IMR-90 (cell line): ENCODE measurements at regions not wholly inside any gene's neighbourhood (a gene's known extent, or its start where the extent isn't known, plus 50 kb on each side); places are given as distances from the start of the nearest gene placed in this dataset.

Source experiments
- ATAC-seq: fragments of 200-7000 bp; cut with Tn5 transposase; 2 replicates; pipeline ENCODE4 v1.9.1; 2020; ENCODE audit warnings: low read depth, mild to moderate bottlenecking, moderate library complexity
- BruUV-seq: library from RNA; stranded (reverse); fragments of 400-500 nt; replicated peaks from 2 replicates; lab custom pipeline; 2021; lab: Mats Ljungman, UMichigan
- CTCF ChIA-PET: fragments of 300-600 bp; formaldehyde crosslinking; extraction: SDS; loops from one replicate; lab custom pipeline; 2021; ENCODE audit warnings: antibody characterized with exemption; lab: Yijun Ruan, JAX
- POLR2A ChIA-PET: fragments of 300-600 bp; sonication (Branson Sonifier 250); formaldehyde crosslinking; loops from one replicate; lab custom pipeline; 2022; ENCODE audit warnings: antibody characterized with exemption; ENCODE audit not compliant: unreplicated experiment; lab: Charles Lee
- DNase-seq: peaks from one replicate; pipeline ENCODE4 v3.0.0; 2013
- H2AFZ ChIP-seq: replicated peaks from 2 replicates; pipeline ENCODE3; 2013; ENCODE audit warnings: low read length, mild to moderate bottlenecking; ENCODE audit not compliant: poor library complexity
- H2AK5ac ChIP-seq: 2 replicates; pipeline ENCODE4 v1.6.1; 2013; ENCODE audit warnings: low read depth, low read length, inconsistent platforms
- H2AK9ac ChIP-seq: replicated peaks from 2 replicates; pipeline ENCODE3; 2013; ENCODE audit warnings: mild to moderate bottlenecking, low read depth, low read length, moderate library complexity; ENCODE audit not compliant: poor library complexity
- H2BK120ac ChIP-seq: 2 replicates; pipeline ENCODE4 v1.6.1; 2013; ENCODE audit warnings: low read depth, low read length, inconsistent platforms
- H2BK15ac ChIP-seq: 3 replicates; pipeline ENCODE4 v1.6.1; 2013; ENCODE audit warnings: low read depth, low read length, inconsistent platforms
- H2BK20ac ChIP-seq: 2 replicates; pipeline ENCODE4 v1.6.1; 2013; ENCODE audit warnings: low read depth, mild to moderate bottlenecking, inconsistent platforms, low read length, moderate library complexity
- H2BK5ac ChIP-seq: 2 replicates; pipeline ENCODE4 v1.6.1; 2013; ENCODE audit warnings: mild to moderate bottlenecking, low read depth, low read length, inconsistent platforms; ENCODE audit not compliant: poor library complexity, severe bottlenecking
- H3K14ac ChIP-seq: replicated peaks from 2 replicates; pipeline ENCODE4 v1.6.1; 2013; ENCODE audit warnings: low read depth, low read length, inconsistent platforms
- H3K18ac ChIP-seq: 2 replicates; pipeline ENCODE4 v1.6.1; 2013; ENCODE audit warnings: low read depth, low read length, control low read depth
- H3K23ac ChIP-seq: 2 replicates; pipeline ENCODE4 v1.6.1; 2013; ENCODE audit warnings: low read depth, low read length, inconsistent platforms
- H3K27ac ChIP-seq: 2 replicates; pipeline ENCODE4 v1.5.1; 2013; ENCODE audit warnings: mild to moderate bottlenecking, control low read depth, low read length; ENCODE audit not compliant: insufficient read depth
- H3K27me3 ChIP-seq: 2 replicates; pipeline ENCODE4 v1.6.1; 2013; ENCODE audit warnings: low read length; ENCODE audit not compliant: control insufficient read depth, insufficient read depth
- H3K36me3 ChIP-seq: 2 replicates; pipeline ENCODE4 v1.6.1; 2013; ENCODE audit warnings: low read length, mixed read lengths; ENCODE audit not compliant: control insufficient read depth, insufficient read depth
- H3K4ac ChIP-seq: 2 replicates; pipeline ENCODE4 v1.6.1; 2013; ENCODE audit warnings: low read depth, low read length, inconsistent platforms
- H3K4me1 ChIP-seq: 2 replicates; pipeline ENCODE4 v1.6.1; 2013; ENCODE audit warnings: low read length, mixed read lengths; ENCODE audit not compliant: control insufficient read depth, insufficient read depth
- H3K4me2 ChIP-seq: 2 replicates; pipeline ENCODE4 v1.6.1; 2013; ENCODE audit warnings: low read depth, mild to moderate bottlenecking, control low read depth, low read length, moderate library complexity
- H3K4me3 ChIP-seq: 2 replicates; pipeline ENCODE4 v1.5.1; 2013; ENCODE audit warnings: low read depth, mild to moderate bottlenecking, control low read depth, low read length, moderate library complexity; ENCODE audit not compliant: insufficient read depth
- H3K56ac ChIP-seq: 2 replicates; pipeline ENCODE4 v1.6.1; 2013; ENCODE audit warnings: low read length, inconsistent platforms; ENCODE audit not compliant: insufficient read depth; ENCODE audit errors: extremely low read depth
- H3K79me1 ChIP-seq, 2 experiments: 2 replicates each; pipeline ENCODE4 v1.6.1; 2013; ENCODE audit warnings: low read length in 2 of 2, inconsistent platforms in 1 of 2, low read depth in 1 of 2
- H3K9ac ChIP-seq: 2 replicates; pipeline ENCODE4 v1.6.1; 2013; ENCODE audit warnings: low read depth, low read length, control low read depth
- H3K9me1 ChIP-seq: 2 replicates; pipeline ENCODE4 v1.6.1; 2013; ENCODE audit warnings: low read length, inconsistent platforms; ENCODE audit not compliant: insufficient read depth
- H3K9me3 ChIP-seq: 2 replicates; pipeline ENCODE4 v1.6.1; 2013; ENCODE audit warnings: low read length; ENCODE audit not compliant: control insufficient read depth, insufficient read depth
- H4K20me1 ChIP-seq: 2 replicates; pipeline ENCODE4 v1.6.1; 2013; ENCODE audit warnings: low read length, inconsistent platforms; ENCODE audit not compliant: insufficient read depth
- H4K5ac ChIP-seq: 2 replicates; pipeline ENCODE4 v1.6.1; 2013; ENCODE audit warnings: mild to moderate bottlenecking, low read depth, low read length, control low read depth
- H4K8ac ChIP-seq, 2 experiments: 2 replicates each; pipeline ENCODE4 v1.6.1; 2013; ENCODE audit warnings: low read depth in 2 of 2, low read length in 2 of 2, control low read depth in 1 of 2, inconsistent platforms in 1 of 2
- H4K91ac ChIP-seq: 2 replicates; pipeline ENCODE4 v1.6.1; 2013; ENCODE audit warnings: low read depth, low read length, inconsistent platforms; ENCODE audit not compliant: insufficient read depth
- BHLHE40 ChIP-seq: fragments of 150-350 bp; IDR thresholded peaks from 2 replicates; pipeline ENCODE4 v1.6.1; 2016; ENCODE audit warnings: mild to moderate bottlenecking, low read depth, low read length
- CEBPB ChIP-seq: IDR thresholded peaks from 2 replicates; pipeline ENCODE4 v1.6.1; 2012; ENCODE audit warnings: low read depth, low read length, improper control_type of control experiment
- CHD1 ChIP-seq: IDR thresholded peaks from 2 replicates; pipeline ENCODE4 v1.6.1; 2012; ENCODE audit warnings: low read depth, low read length, improper control_type of control experiment
- ELK1 ChIP-seq: fragments of 150-350 bp; IDR thresholded peaks from 2 replicates; pipeline ENCODE4 v1.6.1; 2016; ENCODE audit warnings: low read depth, mild to moderate bottlenecking, low read length, moderate library complexity, borderline replicate concordance
- FOS ChIP-seq: fragments of 150-350 bp; IDR thresholded peaks from 2 replicates; pipeline ENCODE4 v1.6.1; 2016; ENCODE audit warnings: low read depth, low read length
- MAFK ChIP-seq: IDR thresholded peaks from 2 replicates; pipeline ENCODE4 v1.6.1; 2012; ENCODE audit warnings: low read depth, low read length, improper control_type of control experiment
- MAZ ChIP-seq: IDR thresholded peaks from 2 replicates; pipeline ENCODE4 v1.6.1; 2012; ENCODE audit warnings: low read depth, mild to moderate bottlenecking, low read length, improper control_type of control experiment, moderate library complexity, borderline replicate concordance
- MXI1 ChIP-seq: IDR thresholded peaks from 2 replicates; pipeline ENCODE4 v1.6.1; 2012; ENCODE audit warnings: low read depth, mild to moderate bottlenecking, low read length, moderate library complexity, borderline replicate concordance
- NFE2L2 ChIP-seq: fragments of 150-350 bp; IDR thresholded peaks from 2 replicates; pipeline ENCODE4 v1.6.1; 2016; ENCODE audit warnings: low read depth, mild to moderate bottlenecking, low read length
- POLR2A ChIP-seq: IDR thresholded peaks from 2 replicates; pipeline ENCODE4 v1.6.1; 2012; ENCODE audit warnings: mild to moderate bottlenecking, low read depth, low read length
- RAD21 ChIP-seq: IDR thresholded peaks from 2 replicates; pipeline ENCODE4 v1.6.1; 2012; ENCODE audit warnings: low read length, improper control_type of control experiment
- RCOR1 ChIP-seq: IDR thresholded peaks from 2 replicates; pipeline ENCODE4 v1.6.1; 2012; ENCODE audit warnings: mild to moderate bottlenecking, low read length, improper control_type of control experiment; ENCODE audit not compliant: insufficient replicate concordance
- RFX5 ChIP-seq: IDR thresholded peaks from 2 replicates; pipeline ENCODE4 v1.8.0; 2012; ENCODE audit warnings: low read depth, mild to moderate bottlenecking, low read length, moderate library complexity
- SMC3 ChIP-seq: fragments of 150-350 bp; IDR thresholded peaks from 2 replicates; pipeline ENCODE4 v1.6.1; 2016; ENCODE audit warnings: low read depth, mild to moderate bottlenecking, antibody characterized with exemption, low read length, moderate library complexity
- WGBS, 2 experiments: methylation state at CpG; one replicate each; pipeline versions ENCODE4 v1.1.5 to v1.1.7; 2013; ENCODE audit warnings: missing lambda C conversion rate in 2 of 2; ENCODE audit not compliant: insufficient read length in 1 of 2; ENCODE audit errors: extremely low coverage in 2 of 2; 5-methylcytosine and 5-hydroxymethylcytosine counted together
- dilution Hi-C: fragments of 300-500 bp; cut with HindIII; formaldehyde crosslinking; loops from one replicate; pipeline ENCODE4 v1.14.3; 2018; ENCODE audit warnings: low sequenced_read_pairs; ENCODE audit not compliant: unreplicated experiment
- in situ Hi-C: fragments of 300-500 bp; cut with MboI; formaldehyde crosslinking; loops from 3 replicates; pipeline ENCODE4 v1.14.3; 2019; ENCODE audit warnings: low sequenced_read_pairs, inconsistent platforms, mixed read lengths
- intact Hi-C: fragments of 100-400 bp; cut with micrococcal nuclease; formaldehyde crosslinking; loops from 2 replicates; pipeline ENCODE4 v1.10.0; 2022
- TF ChIP-seq, protein P1 (sequence below): conservative IDR thresholded peaks from 2 replicates; pipeline ENCODE4 v1.5.1; 2012; ENCODE audit warnings: mild to moderate bottlenecking, low read depth, low read length, improper control_type of control experiment
- TF ChIP-seq, protein P2 (sequence below): fragments of 150-350 bp; IDR thresholded peaks from 2 replicates; pipeline ENCODE4 v1.6.1; 2017; ENCODE audit warnings: mild to moderate bottlenecking, antibody characterized with exemption, low read length, low read depth

GRCh38 chr5:99191206-99191745, 262.5 kb upstream of the CHD1 start:
- Histone ChIP-seq H2BK15ac (no peak overlapping the region), H3K27me3 (no peaks in the 10 kb centered on the region), H4K5ac (no peak overlapping the region), H2AK5ac (no peak overlapping the region), H4K91ac (no peak overlapping the region), H3K4ac (no peak overlapping the region), H2AFZ (no peak overlapping the region), H2BK20ac (no peak overlapping the region), H3K4me2 (no peak overlapping the region), H3K9me3 (no peaks in the 10 kb centered on the region), H3K14ac (no peak overlapping the region), H3K23ac (no peak overlapping the region), H3K27ac (no peak overlapping the region), H3K79me1 (no peaks in the 10 kb centered on the region), H3K4me3 (no peak overlapping the region), H3K9me1 (no peaks in the 10 kb centered on the region), H2BK120ac (no peak overlapping the region), H3K56ac (no peak overlapping the region), H3K36me3 (no peaks in the 10 kb centered on the region), H4K8ac (no peak overlapping the region), H2AK9ac (no peak overlapping the region), H2BK5ac (no peak overlapping the region), H3K4me1 (no peaks in the 10 kb centered on the region), H3K18ac (no peak overlapping the region), H3K9ac (no peak overlapping the region), H4K20me1 (no peaks in the 10 kb centered on the region)
- intact Hi-C loops (no loop called here), in situ Hi-C loops (no loop called here), dilution Hi-C loops (no loop called here)
- ChIA-PET POLR2A (no interaction called here), CTCF (no interaction called here)
- ATAC-seq (no peak), DNase-seq (no peak)
- no TSS peak for BruUV-seq
- WGBS, 2 experiments: no CpG with 5 or more reads among the region's 5 CpGs
- TF ChIP-seq RAD21: no peak
- no peak for TF ChIP-seq MAFK
- TF ChIP-seq FOS: no peak
- TF ChIP-seq CEBPB: no peak
- TF ChIP-seq ELK1: no peak
- TF ChIP-seq, protein P1, sequence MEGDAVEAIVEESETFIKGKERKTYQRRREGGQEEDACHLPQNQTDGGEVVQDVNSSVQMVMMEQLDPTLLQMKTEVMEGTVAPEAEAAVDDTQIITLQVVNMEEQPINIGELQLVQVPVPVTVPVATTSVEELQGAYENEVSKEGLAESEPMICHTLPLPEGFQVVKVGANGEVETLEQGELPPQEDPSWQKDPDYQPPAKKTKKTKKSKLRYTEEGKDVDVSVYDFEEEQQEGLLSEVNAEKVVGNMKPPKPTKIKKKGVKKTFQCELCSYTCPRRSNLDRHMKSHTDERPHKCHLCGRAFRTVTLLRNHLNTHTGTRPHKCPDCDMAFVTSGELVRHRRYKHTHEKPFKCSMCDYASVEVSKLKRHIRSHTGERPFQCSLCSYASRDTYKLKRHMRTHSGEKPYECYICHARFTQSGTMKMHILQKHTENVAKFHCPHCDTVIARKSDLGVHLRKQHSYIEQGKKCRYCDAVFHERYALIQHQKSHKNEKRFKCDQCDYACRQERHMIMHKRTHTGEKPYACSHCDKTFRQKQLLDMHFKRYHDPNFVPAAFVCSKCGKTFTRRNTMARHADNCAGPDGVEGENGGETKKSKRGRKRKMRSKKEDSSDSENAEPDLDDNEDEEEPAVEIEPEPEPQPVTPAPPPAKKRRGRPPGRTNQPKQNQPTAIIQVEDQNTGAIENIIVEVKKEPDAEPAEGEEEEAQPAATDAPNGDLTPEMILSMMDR: no peak
- no peak for TF ChIP-seq RCOR1
- TF ChIP-seq RFX5: no peak
- TF ChIP-seq SMC3: no peak
- TF ChIP-seq CHD1: no peak
- no peak for TF ChIP-seq NFE2L2
- TF ChIP-seq MXI1: no peak
- no peak for TF ChIP-seq POLR2A
- TF ChIP-seq, protein P2, sequence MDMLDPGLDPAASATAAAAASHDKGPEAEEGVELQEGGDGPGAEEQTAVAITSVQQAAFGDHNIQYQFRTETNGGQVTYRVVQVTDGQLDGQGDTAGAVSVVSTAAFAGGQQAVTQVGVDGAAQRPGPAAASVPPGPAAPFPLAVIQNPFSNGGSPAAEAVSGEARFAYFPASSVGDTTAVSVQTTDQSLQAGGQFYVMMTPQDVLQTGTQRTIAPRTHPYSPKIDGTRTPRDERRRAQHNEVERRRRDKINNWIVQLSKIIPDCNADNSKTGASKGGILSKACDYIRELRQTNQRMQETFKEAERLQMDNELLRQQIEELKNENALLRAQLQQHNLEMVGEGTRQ: no peak
- TF ChIP-seq BHLHE40: no peak
- no peak for TF ChIP-seq MAZ
